Psoas muscle (tissue), 7 donors: ENCODE measurements at regions not wholly inside any gene's neighbourhood (a gene's known extent, or its start where the extent isn't known, plus 50 kb on each side); places are given as distances from the start of the nearest gene placed in this dataset.

Experiments
- ATAC-seq, 4 donors: fragments of 200-7000 bp; cut with Tn5 transposase; one replicate each; pipeline ENCODE4 v1.9.1; 2020; ENCODE audit warnings: moderate library complexity in 3 of 4, mild to moderate bottlenecking in 2 of 4
- DNase-seq, 2 donors: peaks; one replicate each; pipeline ENCODE4 v3.0.0-alpha.2; 2020
- H3K27ac ChIP-seq: fragments of 200-600 bp; one replicate; pipeline ENCODE4 v1.8.0; 2022
- H3K27me3 ChIP-seq, 3 donors: fragments of 200-600 bp in 1 of 3; one replicate each; pipeline versions ENCODE4 v1.6.1 to v1.8.0; 2013 to 2022; ENCODE audit warnings: low read length in 2 of 3, mild to moderate bottlenecking in 2 of 3, moderate library complexity in 1 of 3; ENCODE audit not compliant: insufficient read depth in 3 of 3
- H3K36me3 ChIP-seq, 2 donors: fragments of 200-600 bp in 1 of 2; one replicate each; pipeline versions ENCODE4 v1.6.1 to v1.8.0; 2013 to 2022; ENCODE audit warnings: low read depth in 1 of 2, mild to moderate bottlenecking in 1 of 2, moderate library complexity in 1 of 2; ENCODE audit not compliant: insufficient read depth in 1 of 2
- H3K4me1 ChIP-seq: fragments of 200-600 bp; one replicate; pipeline ENCODE4 v1.8.0; 2022
- H3K4me3 ChIP-seq: fragments of 200-600 bp; one replicate; pipeline ENCODE4 v1.8.0; 2022; ENCODE audit warnings: mild to moderate bottlenecking
- H3K9me3 ChIP-seq: fragments of 200-600 bp; one replicate; pipeline ENCODE4 v1.8.0; 2022
- CTCF ChIP-seq: fragments of 200-600 bp; IDR thresholded peaks from one replicate; pipeline ENCODE4 v1.8.0; 2022; ENCODE audit warnings: antibody characterized with exemption
- WGBS, 3 donors: extraction: QIAGEN DNeasy Blood & Tissue Kit; methylation state at CpG; one replicate each; pipeline versions ENCODE4 v1.1.6 to v1.1.7; 2013; 5-methylcytosine and 5-hydroxymethylcytosine counted together
- intact Hi-C, 2 donors: fragments of 100-400 bp; cut with DNase I; formaldehyde crosslinking; loops; one replicate each; pipeline versions ENCODE4 v1.11.0 to v1.14.2; 2022
- donor health status: healthy with polysubstance abuse.
- donor health status: DM: no; HTN: no; CAD: no; lungs with moderate emphysema.
- donor health status: Bipolar disorder and iron deficiency.
- donor health status: healthy.
- donor health status: DM: yes; HTN: yes; CAD: no.
- donor health status: DM: no; HTN: no; CAD: no.
- donor health status: DM: yes; HTN: yes; CAD: no.

- DNase-seq (no peak), ATAC-seq (no peak)
- Histone ChIP-seq H3K9me3 (no peaks in the 10 kb centered on the region), H3K4me1 (no peaks in the 10 kb centered on the region), H3K36me3 (no peaks in the 10 kb centered on the region), H3K27me3 (peaks cover 2 to 66% (median 8%) of the 10 kb centered on the region in 3 donors), H3K4me3 (no peak overlapping the region), H3K27ac (no peak overlapping the region)
- TF ChIP-seq CTCF: no peak
- intact Hi-C loops: no loop called here
These were observed 153.8 kb downstream of the ACTL8 start for GRCh38 chr1:17908945-17909344.

GRCh38 chr1:17909634-17910033, 154.5 kb downstream of the ACTL8 start:
- TF ChIP-seq CTCF: no peak
- no peaks in the 10 kb centered on the region for H3K9me3 ChIP-seq
- H3K4me3 ChIP-seq: no peak overlapping the region
- DNase-seq: no peak
- no peaks in the 10 kb centered on the region for H3K4me1 ChIP-seq
- peaks cover 2 to 61% (median 8%) of the 10 kb centered on the region in 3 donors for H3K27me3 ChIP-seq
- intact Hi-C loops: no loop called here
- ATAC-seq: no peak
- H3K27ac ChIP-seq: no peak overlapping the region
- WGBS, 3 donors: 12 to 17% (median 17%) methylated on average over 4 of the region's 4 CpGs
- H3K36me3 ChIP-seq: no peaks in the 10 kb centered on the region

GRCh38 chr1:17911791-17912190, 156.7 kb downstream of the ACTL8 start:
- no peaks in the 10 kb centered on the region for H3K4me1 ChIP-seq
- DNase-seq (no peak), ATAC-seq (no peak)
- no peaks in the 10 kb centered on the region for H3K36me3 ChIP-seq
- intact Hi-C loops: no loop called here
- no peak overlapping the region for H3K4me3 ChIP-seq
- no peak for TF ChIP-seq CTCF
- peaks cover 2 to 52% (median 5%) of the 10 kb centered on the region in 3 donors for H3K27me3 ChIP-seq
- no peaks in the 10 kb centered on the region for H3K9me3 ChIP-seq
- WGBS, 3 donors: 50 to 57% (median 53%) methylated on average over 4 of the region's 4 CpGs
- H3K27ac ChIP-seq: no peak overlapping the region

- intact Hi-C loops: no loop called here
- ATAC-seq (no peak), DNase-seq (no peak)
- Histone ChIP-seq H3K36me3 (no peaks in the 10 kb centered on the region), H3K4me3 (no peak overlapping the region), H3K4me1 (no peaks in the 10 kb centered on the region), H3K9me3 (no peaks in the 10 kb centered on the region), H3K27me3 (peaks cover 2 to 56% (median 8%) of the 10 kb centered on the region in 3 donors), H3K27ac (no peak overlapping the region)
- 57 to 70% (median 68%) methylated on average over 7 of the region's 7 CpGs for WGBS, 3 donors
- TF ChIP-seq CTCF: no peak
These were observed 157.4 kb downstream of the ACTL8 start for GRCh38 chr1:17912491-17912890.

- no peak for TF ChIP-seq CTCF
- Histone ChIP-seq H3K9me3 (no peaks in the 10 kb centered on the region), H3K27ac (no peak overlapping the region), H3K4me3 (no peak overlapping the region), H3K36me3 (no peaks in the 10 kb centered on the region), H3K27me3 (peaks cover 2 to 60% (median 13%) of the 10 kb centered on the region in 3 donors), H3K4me1 (no peaks in the 10 kb centered on the region)
- ATAC-seq (no peak), DNase-seq (no peak)
- 61 to 75% (median 67%) methylated on average over 13 to 14 of the region's 14 CpGs for WGBS, 3 donors
- intact Hi-C loops: no loop called here
These were observed 158.4 kb downstream of the ACTL8 start for GRCh38 chr1:17913326-17914115.
